ENCODE measurements at regions not wholly inside any gene's neighbourhood (a gene's known extent, or its start where the extent isn't known, plus 50 kb on each side); places are given as distances from the start of the nearest gene placed in this dataset.

DNA sequence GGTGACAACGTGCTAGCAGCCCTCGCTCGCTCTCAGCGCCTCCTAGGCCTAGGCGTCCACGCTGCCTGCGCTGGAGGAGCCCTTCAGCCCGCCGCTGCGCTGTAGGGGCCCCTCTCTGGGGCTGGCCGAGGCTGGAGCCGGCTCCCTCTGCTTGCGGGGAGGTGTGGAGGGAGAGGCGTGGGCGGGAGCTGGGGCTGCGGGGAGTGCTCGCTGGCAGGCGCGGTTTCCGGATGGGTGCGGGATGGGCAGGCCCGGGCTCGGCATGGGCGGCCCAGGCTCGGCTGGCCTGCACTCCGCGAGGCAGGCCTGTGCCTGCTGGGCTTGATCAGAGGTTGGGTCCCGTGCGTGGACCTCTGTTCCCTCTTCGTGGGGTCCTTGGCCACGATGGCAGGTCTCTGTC lies 472.6 kb downstream of the PRR16 start:
- TF ChIP-seq, protein P1, sequence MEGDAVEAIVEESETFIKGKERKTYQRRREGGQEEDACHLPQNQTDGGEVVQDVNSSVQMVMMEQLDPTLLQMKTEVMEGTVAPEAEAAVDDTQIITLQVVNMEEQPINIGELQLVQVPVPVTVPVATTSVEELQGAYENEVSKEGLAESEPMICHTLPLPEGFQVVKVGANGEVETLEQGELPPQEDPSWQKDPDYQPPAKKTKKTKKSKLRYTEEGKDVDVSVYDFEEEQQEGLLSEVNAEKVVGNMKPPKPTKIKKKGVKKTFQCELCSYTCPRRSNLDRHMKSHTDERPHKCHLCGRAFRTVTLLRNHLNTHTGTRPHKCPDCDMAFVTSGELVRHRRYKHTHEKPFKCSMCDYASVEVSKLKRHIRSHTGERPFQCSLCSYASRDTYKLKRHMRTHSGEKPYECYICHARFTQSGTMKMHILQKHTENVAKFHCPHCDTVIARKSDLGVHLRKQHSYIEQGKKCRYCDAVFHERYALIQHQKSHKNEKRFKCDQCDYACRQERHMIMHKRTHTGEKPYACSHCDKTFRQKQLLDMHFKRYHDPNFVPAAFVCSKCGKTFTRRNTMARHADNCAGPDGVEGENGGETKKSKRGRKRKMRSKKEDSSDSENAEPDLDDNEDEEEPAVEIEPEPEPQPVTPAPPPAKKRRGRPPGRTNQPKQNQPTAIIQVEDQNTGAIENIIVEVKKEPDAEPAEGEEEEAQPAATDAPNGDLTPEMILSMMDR (IDR thresholded peaks at IDR 0.05), result no peak
- no peak for TF ChIP-seq POLR2A (IDR thresholded peaks at IDR 0.05)

All from testis (tissue), 2 donors.